ENCODE measurements at regions not wholly inside any gene's neighbourhood (a gene's known extent, or its start where the extent isn't known, plus 50 kb on each side); places are given as distances from the start of the nearest gene placed in this dataset.

- DNase-seq (no peak), FAIRE-seq (no peak)
- H3K4me3 ChIP-seq (ENCODE audit: low read length in 3 of 3), result no peak overlapping the region
- no peak overlapping the region for H3K27ac ChIP-seq (ENCODE audit: low read depth in 2 of 2, low read length in 2 of 2)
- H3K36me3 ChIP-seq (ENCODE audit: control insufficient read depth in 2 of 3, insufficient read depth in 3 of 3, low read length in 3 of 3), result no peaks in the 10 kb centered on the region
- intact Hi-C loops (cut with DNase I), result no loop called here
- no peak for TF ChIP-seq CTCF (IDR thresholded peaks at IDR 0.05; ENCODE audit: borderline replicate concordance, extremely low read depth, insufficient read depth)
- no peaks in the 10 kb centered on the region for H3K4me1 ChIP-seq (ENCODE audit: control insufficient read depth in 2 of 3, insufficient read depth in 2 of 3, low read depth in 1 of 3, low read length in 3 of 3)
- no peaks in the 10 kb centered on the region for H3K27me3 ChIP-seq (ENCODE audit: control insufficient read depth, insufficient read depth, low read length)
- peaks cover 0 to 3% (median 0%) of the 10 kb centered on the region in 3 donors for H3K9me3 ChIP-seq (ENCODE audit: control insufficient read depth in 2 of 3, insufficient read depth in 1 of 3, low read length in 3 of 3)
- no peak overlapping the region for H3K9ac ChIP-seq (ENCODE audit: low read length in 3 of 3)
These were observed 705.7 kb upstream of the DDX18 start for GRCh38 chr2:117108741-117109267.

DNA sequence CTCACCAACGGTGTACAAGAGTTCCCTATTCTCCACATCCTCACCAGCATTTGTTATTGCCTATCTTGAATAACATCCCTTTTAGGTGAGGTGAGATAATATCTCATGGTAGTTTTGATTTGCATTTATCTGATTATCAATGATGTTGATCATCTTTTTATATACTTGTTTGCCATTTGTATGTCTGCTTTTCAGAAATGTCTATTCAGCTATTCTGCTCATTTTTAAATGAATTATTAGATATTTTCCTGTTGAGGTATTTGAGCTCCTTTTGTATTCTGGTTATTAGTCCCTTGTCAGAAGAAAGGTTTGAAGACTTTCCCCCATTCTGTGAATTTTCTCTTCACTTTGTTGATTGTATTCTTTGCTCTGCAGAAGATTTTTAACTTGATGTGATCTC is 695.5 kb upstream of the DDX18 start:
- H3K4me3 ChIP-seq (ENCODE audit: low read length in 3 of 3), result no peak overlapping the region
- H3K27me3 ChIP-seq (ENCODE audit: control insufficient read depth, insufficient read depth, low read length), result no peaks in the 10 kb centered on the region
- no peaks in the 10 kb centered on the region for H3K4me1 ChIP-seq (ENCODE audit: control insufficient read depth in 2 of 3, insufficient read depth in 2 of 3, low read depth in 1 of 3, low read length in 3 of 3)
- TF ChIP-seq CTCF (IDR thresholded peaks at IDR 0.05; ENCODE audit: borderline replicate concordance, extremely low read depth, insufficient read depth), result no peak
- intact Hi-C loops (cut with DNase I), result no loop called here
- no peaks in the 10 kb centered on the region for H3K36me3 ChIP-seq (ENCODE audit: control insufficient read depth in 2 of 3, insufficient read depth in 3 of 3, low read length in 3 of 3)
- DNase-seq, result no peak
- H3K27ac ChIP-seq (ENCODE audit: low read depth in 2 of 2, low read length in 2 of 2), result no peak overlapping the region
- no peak overlapping the region for H3K9ac ChIP-seq (ENCODE audit: low read length in 3 of 3)
- H3K9me3 ChIP-seq (ENCODE audit: control insufficient read depth in 2 of 3, insufficient read depth in 1 of 3, low read length in 3 of 3), result no peaks in the 10 kb centered on the region
- FAIRE-seq, result no peak

DNA sequence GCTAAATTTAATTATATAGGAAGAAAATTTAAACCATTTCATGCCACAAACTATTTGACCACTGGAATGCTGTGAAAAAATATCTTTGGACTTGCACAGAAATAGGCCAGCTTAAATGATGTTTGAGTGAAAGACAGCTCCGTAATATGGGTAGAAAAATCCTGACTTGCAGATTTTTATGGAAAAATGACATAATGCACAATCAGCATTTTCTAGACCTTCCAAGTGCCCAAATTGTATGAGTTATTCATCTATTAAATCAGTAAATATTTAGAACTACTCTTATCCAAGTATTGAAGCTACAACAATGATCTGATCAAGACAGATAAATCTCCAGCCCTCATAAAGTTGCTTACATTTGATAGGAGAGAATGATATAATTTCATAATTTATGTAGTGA is 691.1 kb upstream of the DDX18 start:
- Histone ChIP-seq H3K4me1 (ENCODE audit: control insufficient read depth in 2 of 3, insufficient read depth in 2 of 3, low read depth in 1 of 3, low read length in 3 of 3) (no peaks in the 10 kb centered on the region), H3K27me3 (ENCODE audit: control insufficient read depth, insufficient read depth, low read length) (no peaks in the 10 kb centered on the region), H3K9ac (ENCODE audit: low read length in 3 of 3) (no peak overlapping the region), H3K4me3 (ENCODE audit: low read length in 3 of 3) (no peak overlapping the region), H3K9me3 (ENCODE audit: control insufficient read depth in 2 of 3, insufficient read depth in 1 of 3, low read length in 3 of 3) (no peaks in the 10 kb centered on the region), H3K36me3 (ENCODE audit: control insufficient read depth in 2 of 3, insufficient read depth in 3 of 3, low read length in 3 of 3) (no peaks in the 10 kb centered on the region), H3K27ac (ENCODE audit: low read depth in 2 of 2, low read length in 2 of 2) (no peak overlapping the region)
- DNase-seq (no peak), FAIRE-seq (no peak)
- no peak for TF ChIP-seq CTCF (IDR thresholded peaks at IDR 0.05; ENCODE audit: borderline replicate concordance, extremely low read depth, insufficient read depth)
- intact Hi-C loops (cut with DNase I), result no loop called here

- no peak overlapping the region for H3K27ac ChIP-seq (ENCODE audit: low read depth in 2 of 2, low read length in 2 of 2)
- no peak for TF ChIP-seq CTCF (IDR thresholded peaks at IDR 0.05; ENCODE audit: borderline replicate concordance, extremely low read depth, insufficient read depth)
- no peaks in the 10 kb centered on the region for H3K27me3 ChIP-seq (ENCODE audit: control insufficient read depth, insufficient read depth, low read length)
- H3K4me3 ChIP-seq (ENCODE audit: low read length in 3 of 3), result no peak overlapping the region
- H3K36me3 ChIP-seq (ENCODE audit: control insufficient read depth in 2 of 3, insufficient read depth in 3 of 3, low read length in 3 of 3), result no peaks in the 10 kb centered on the region
- intact Hi-C loops (cut with DNase I), result no loop called here
- H3K4me1 ChIP-seq (ENCODE audit: control insufficient read depth in 2 of 3, insufficient read depth in 2 of 3, low read depth in 1 of 3, low read length in 3 of 3), result no peaks in the 10 kb centered on the region
- FAIRE-seq, result no peak
- no peak overlapping the region for H3K9ac ChIP-seq (ENCODE audit: low read length in 3 of 3)
- no peak for DNase-seq
- H3K9me3 ChIP-seq (ENCODE audit: control insufficient read depth in 2 of 3, insufficient read depth in 1 of 3, low read length in 3 of 3), result no peaks in the 10 kb centered on the region
These were observed 687.8 kb upstream of the DDX18 start for GRCh38 chr2:117126656-117127055.

Measured in kidney (tissue), 13 donors.